Liver (tissue), 8 donors: ENCODE measurements at regions not wholly inside any gene's neighbourhood (a gene's known extent, or its start where the extent isn't known, plus 50 kb on each side); places are given as distances from the start of the nearest gene placed in this dataset.
A peak's percentile ranks its signal among the peaks of the same experiment; 100 is the strongest.

Experiments used
- DNase-seq: peaks from one replicate; pipeline ENCODE4 v3.0.0-alpha.2; 2017; ENCODE audit warnings: low spot score
- H3K27ac ChIP-seq, 2 donors: one replicate each; pipeline ENCODE4 v1.7.0; 2013; ENCODE audit warnings: inconsistent platforms in 2 of 2, low read length in 2 of 2, control low read depth in 1 of 2, low read depth in 1 of 2, mild to moderate bottlenecking in 1 of 2
- H3K27me3 ChIP-seq, 4 donors: one replicate each; pipeline versions ENCODE4 v1.6.1 to v1.7.0; 2013; ENCODE audit warnings: low read length in 3 of 4, inconsistent platforms in 1 of 4, mild to moderate bottlenecking in 1 of 4, moderate library complexity in 1 of 4; ENCODE audit not compliant: control insufficient read depth in 4 of 4, insufficient read depth in 4 of 4
- H3K36me3 ChIP-seq, 4 donors: one replicate each; pipeline versions ENCODE4 v1.6.1 to v1.7.0; 2013; ENCODE audit warnings: low read length in 3 of 4, mild to moderate bottlenecking in 3 of 4, low read depth in 1 of 4, moderate library complexity in 1 of 4; ENCODE audit not compliant: control insufficient read depth in 4 of 4, insufficient read depth in 3 of 4
- H3K4me1 ChIP-seq, 4 donors: one replicate each; pipeline versions ENCODE4 v1.6.1 to v1.7.0; 2013; ENCODE audit warnings: low read length in 3 of 4, mild to moderate bottlenecking in 3 of 4, moderate library complexity in 1 of 4; ENCODE audit not compliant: control insufficient read depth in 4 of 4, insufficient read depth in 4 of 4
- H3K4me3 ChIP-seq, 3 donors: one replicate each; pipeline versions ENCODE4 v1.6.1 to v1.7.0; 2013; ENCODE audit warnings: low read length in 3 of 3, control low read depth in 1 of 3, low read depth in 1 of 3, mild to moderate bottlenecking in 1 of 3
- H3K9ac ChIP-seq, 2 donors: one replicate each; pipeline ENCODE4 v1.7.0; 2013; ENCODE audit warnings: low read length in 2 of 2, mild to moderate bottlenecking in 2 of 2, moderate library complexity in 2 of 2, control low read depth in 1 of 2, low read depth in 1 of 2
- H3K9me3 ChIP-seq, 4 donors: one replicate each; pipeline versions ENCODE4 v1.6.1 to v1.7.0; 2013; ENCODE audit warnings: low read length in 3 of 4; ENCODE audit not compliant: control insufficient read depth in 4 of 4
- CTCF ChIP-seq: fragments of 150-350 bp; IDR thresholded peaks from 2 replicates; pipeline ENCODE4 v1.5.1; 2017; ENCODE audit warnings: improper control_type of control experiment, low read depth, low read length; ENCODE audit not compliant: missing input control
- EGR1 ChIP-seq, 2 donors: IDR thresholded peaks; 2 replicates each; pipeline ENCODE4 v1.6.1; 2016 to 2018; ENCODE audit warnings: antibody characterized with exemption in 2 of 2, low read depth in 2 of 2
- FOXA1 ChIP-seq: IDR thresholded peaks from 2 replicates; pipeline ENCODE4 v1.6.1; 2016; ENCODE audit warnings: antibody characterized with exemption
- FOXA2 ChIP-seq: IDR thresholded peaks from 2 replicates; pipeline ENCODE4 v1.6.1; 2016; ENCODE audit warnings: antibody characterized with exemption
- HNF4A ChIP-seq, 2 donors: conservative IDR thresholded peaks; 2 replicates each; pipeline ENCODE4 v1.6.1; 2016; ENCODE audit warnings: antibody characterized with exemption in 2 of 2, mild to moderate bottlenecking in 2 of 2
- NR2F2 ChIP-seq: IDR thresholded peaks from 2 replicates; pipeline ENCODE4 v1.6.1; 2016; ENCODE audit warnings: antibody characterized with exemption
- RAD21 ChIP-seq, 2 donors: IDR thresholded peaks; 2 replicates each; pipeline ENCODE4 v1.6.1; 2016; ENCODE audit warnings: antibody characterized with exemption in 2 of 2, mild to moderate bottlenecking in 2 of 2
- RXRA ChIP-seq, 2 donors: IDR thresholded peaks; 2 replicates each; pipeline ENCODE4 v1.6.1; 2017 to 2018; ENCODE audit warnings: antibody characterized with exemption in 2 of 2, mild to moderate bottlenecking in 1 of 2
- SP1 ChIP-seq: IDR thresholded peaks from 2 replicates; pipeline ENCODE4 v1.6.1; 2018; ENCODE audit warnings: antibody characterized with exemption, mild to moderate bottlenecking
- TAF1 ChIP-seq: conservative IDR thresholded peaks from 2 replicates; pipeline ENCODE4 v1.6.1; 2016; ENCODE audit warnings: antibody characterized with exemption, mild to moderate bottlenecking
- YY1 ChIP-seq: IDR thresholded peaks from 2 replicates; pipeline ENCODE4 v1.6.1; 2016; ENCODE audit warnings: antibody characterized with exemption, mild to moderate bottlenecking
- WGBS: extraction: QIAGEN DNeasy Blood & Tissue Kit; methylation state at CpG from one replicate; pipeline ENCODE4 v1.1.7; 2013; 5-methylcytosine and 5-hydroxymethylcytosine counted together
- TF ChIP-seq, protein P1 (sequence below): IDR thresholded peaks from 2 replicates; pipeline ENCODE4 v1.6.1; 2016; ENCODE audit warnings: antibody characterized with exemption
- donor health status: healthy.
- donor health status: healthy.
- donor health status: healthy.
- donor health status: healthy.
- donor health status: healthy.

- DNase-seq: no peak
- Histone ChIP-seq H3K4me1 (peaks cover 0 to 4% (median 0%) of the 10 kb centered on the region in 4 donors), H3K27ac (no peak overlapping the region), H3K9ac (no peak overlapping the region), H3K27me3 (no peaks in the 10 kb centered on the region), H3K36me3 (no peaks in the 10 kb centered on the region), H3K4me3 (no peak overlapping the region), H3K9me3 (no peaks in the 10 kb centered on the region)
- no peak for TF ChIP-seq EGR1 (IDR thresholded peaks at IDR 0.05; ENCODE audit: low read depth in 2 of 2)
- TF ChIP-seq, protein P1, sequence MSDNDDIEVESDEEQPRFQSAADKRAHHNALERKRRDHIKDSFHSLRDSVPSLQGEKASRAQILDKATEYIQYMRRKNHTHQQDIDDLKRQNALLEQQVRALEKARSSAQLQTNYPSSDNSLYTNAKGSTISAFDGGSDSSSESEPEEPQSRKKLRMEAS: peak; percentile 35
- WGBS: 82% methylated on average over 15 of the region's 15 CpGs
These were observed 163.9 kb downstream of the SMAD6 start for GRCh38 chr15:66865622-66866611.

GRCh38 chr15:66866656-66867055 lies 164.6 kb downstream of the SMAD6 start:
- Histone ChIP-seq H3K4me3 (no peak overlapping the region), H3K27ac (no peak overlapping the region), H3K4me1 (peaks cover 0 to 4% (median 0%) of the 10 kb centered on the region in 4 donors), H3K9ac (no peak overlapping the region), H3K36me3 (no peaks in the 10 kb centered on the region), H3K9me3 (no peaks in the 10 kb centered on the region), H3K27me3 (no peaks in the 10 kb centered on the region)
- no peak for DNase-seq
- 87% methylated on average over 6 of the region's 6 CpGs for WGBS
- no peak for TF ChIP-seq RXRA (IDR thresholded peaks at IDR 0.05)

DNA sequence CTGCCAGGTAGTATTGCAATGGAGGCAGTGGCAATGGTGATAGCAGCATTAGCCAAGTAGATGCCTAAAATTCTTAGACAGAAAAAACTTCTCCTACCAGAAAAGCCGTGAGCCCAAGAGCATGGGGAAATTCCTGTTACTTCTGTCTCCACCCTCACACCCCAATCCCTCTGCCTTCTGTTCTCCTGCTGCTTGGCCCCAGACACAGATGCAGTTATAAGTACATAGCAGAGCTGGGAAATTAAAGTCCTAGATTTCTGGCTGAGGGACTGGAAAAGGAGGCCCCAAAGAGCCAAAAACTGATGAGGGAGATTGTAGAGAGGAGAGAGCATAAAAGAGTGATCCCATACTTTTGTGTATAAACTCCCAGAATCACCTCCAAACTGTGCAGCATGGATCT lies 166.9 kb downstream of the SMAD6 start:
- WGBS: 77% methylated on average over 1 of the region's 1 CpG
- no peaks in the 10 kb centered on the region for H3K36me3 ChIP-seq
- no peaks in the 10 kb centered on the region for H3K9me3 ChIP-seq
- H3K4me1 ChIP-seq: no peaks in the 10 kb centered on the region
- H3K27me3 ChIP-seq: no peaks in the 10 kb centered on the region
- no peak overlapping the region for H3K27ac ChIP-seq
- no peak for DNase-seq
- TF ChIP-seq SP1 (no peak), TAF1 (no peak), CTCF (no peak), YY1 (no peak), RAD21 (IDR thresholded peaks at IDR 0.05) (no peak), EGR1 (IDR thresholded peaks at IDR 0.05; ENCODE audit: low read depth in 2 of 2) (no peak)
- TF ChIP-seq, protein P1: no peak
- no peak overlapping the region for H3K4me3 ChIP-seq
- no peak overlapping the region for H3K9ac ChIP-seq

DNA sequence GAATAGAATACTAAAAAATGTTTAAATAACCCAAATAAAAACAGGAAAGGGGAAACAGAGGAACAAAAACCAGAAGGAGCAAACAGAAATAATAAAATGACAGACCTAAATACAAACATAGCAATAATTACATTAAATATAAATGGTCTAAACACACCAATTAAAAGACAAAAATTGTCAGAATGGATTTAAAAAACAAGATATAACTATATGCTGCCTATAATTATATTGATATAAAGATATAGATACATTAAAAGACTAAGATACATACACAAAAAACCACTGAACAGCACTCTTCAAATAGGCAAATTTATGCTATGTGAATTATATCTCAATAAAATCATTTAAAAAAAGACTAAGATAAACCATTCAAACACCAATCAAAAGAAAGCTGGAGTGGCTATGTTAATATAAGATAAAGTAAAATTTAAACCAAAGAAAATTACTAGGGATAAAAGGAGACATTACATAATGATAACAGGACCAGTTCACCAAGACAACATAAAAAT lies 168.9 kb downstream of the SMAD6 start:
- DNase-seq: no peak
- Histone ChIP-seq H3K36me3 (no peaks in the 10 kb centered on the region), H3K4me1 (no peaks in the 10 kb centered on the region), H3K27ac (no peak overlapping the region), H3K4me3 (no peak overlapping the region), H3K9ac (no peak overlapping the region), H3K27me3 (no peaks in the 10 kb centered on the region), H3K9me3 (no peaks in the 10 kb centered on the region)
- TF ChIP-seq FOXA2: no peak
- no peak for TF ChIP-seq FOXA1
- TF ChIP-seq EGR1 (IDR thresholded peaks at IDR 0.05; ENCODE audit: low read depth in 2 of 2): no peak
- no peak for TF ChIP-seq NR2F2
- TF ChIP-seq TAF1: no peak
- no peak for TF ChIP-seq HNF4A (conservative IDR thresholded peaks at IDR 0.05)
- no peak for TF ChIP-seq RAD21 (IDR thresholded peaks at IDR 0.05)
- TF ChIP-seq, protein P1: no peak
- TF ChIP-seq SP1: no peak
